ENCODE measurements at regions not wholly inside any gene's neighbourhood (a gene's known extent, or its start where the extent isn't known, plus 50 kb on each side); places are given as distances from the start of the nearest gene placed in this dataset.

GRCh38 chr13:47433461-47434005 is 536.7 kb upstream of the HTR2A start:
- no peak for TF ChIP-seq CTCF (IDR thresholded peaks at IDR 0.05; ENCODE audit: poor library complexity, severe bottlenecking)
- Histone ChIP-seq H3K27ac (ENCODE audit: poor library complexity, severe bottlenecking) (no peak overlapping the region), H3K9me3 (ENCODE audit: severe bottlenecking) (no peaks in the 10 kb centered on the region), H3K4me1 (ENCODE audit: insufficient read depth, poor library complexity, severe bottlenecking) (no peaks in the 10 kb centered on the region), H3K27me3 (ENCODE audit: insufficient read depth, poor library complexity, severe bottlenecking) (no peaks in the 10 kb centered on the region), H3K36me3 (ENCODE audit: low read depth) (no peaks in the 10 kb centered on the region), H3K4me3 (ENCODE audit: severe bottlenecking) (no peak overlapping the region)
- DNase-seq (ENCODE audit: low spot score) (no peak), ATAC-seq (ENCODE audit: low read depth) (no peak)

- Histone ChIP-seq H3K9me3 (ENCODE audit: severe bottlenecking) (no peaks in the 10 kb centered on the region), H3K36me3 (ENCODE audit: low read depth) (no peaks in the 10 kb centered on the region), H3K4me1 (ENCODE audit: insufficient read depth, poor library complexity, severe bottlenecking) (no peaks in the 10 kb centered on the region), H3K27ac (ENCODE audit: poor library complexity, severe bottlenecking) (no peak overlapping the region), H3K27me3 (ENCODE audit: insufficient read depth, poor library complexity, severe bottlenecking) (no peaks in the 10 kb centered on the region), H3K4me3 (ENCODE audit: severe bottlenecking) (no peak overlapping the region)
- no peak for TF ChIP-seq CTCF (IDR thresholded peaks at IDR 0.05; ENCODE audit: poor library complexity, severe bottlenecking)
- ATAC-seq (ENCODE audit: low read depth) (no peak), DNase-seq (ENCODE audit: low spot score) (no peak)
Measured at GRCh38 chr13:47426126-47426849, 529.4 kb upstream of the HTR2A start.

DNA sequence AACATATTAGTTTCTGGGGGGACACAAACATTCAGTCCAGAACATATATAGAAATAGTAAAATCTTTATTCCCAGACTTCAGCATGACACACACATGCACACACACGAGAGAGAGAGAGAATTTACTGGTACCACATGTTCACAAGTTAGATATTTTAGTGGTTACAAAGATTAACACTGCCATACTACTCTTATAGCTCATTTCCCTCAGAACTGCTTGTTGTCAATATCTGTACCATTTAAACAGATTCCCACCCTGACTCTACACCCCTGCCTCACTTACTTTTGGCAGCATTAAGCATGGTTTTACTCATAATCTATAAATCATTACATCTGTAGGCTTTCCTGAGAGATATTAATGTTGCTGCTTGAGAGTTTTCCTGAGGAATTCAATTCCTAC is 524.7 kb upstream of the HTR2A start:
- Histone ChIP-seq H3K27me3 (ENCODE audit: insufficient read depth, poor library complexity, severe bottlenecking) (no peaks in the 10 kb centered on the region), H3K36me3 (ENCODE audit: low read depth) (no peaks in the 10 kb centered on the region), H3K4me1 (ENCODE audit: insufficient read depth, poor library complexity, severe bottlenecking) (no peaks in the 10 kb centered on the region), H3K4me3 (ENCODE audit: severe bottlenecking) (no peak overlapping the region), H3K27ac (ENCODE audit: poor library complexity, severe bottlenecking) (no peak overlapping the region), H3K9me3 (ENCODE audit: severe bottlenecking) (no peaks in the 10 kb centered on the region)
- TF ChIP-seq CTCF (IDR thresholded peaks at IDR 0.05; ENCODE audit: poor library complexity, severe bottlenecking) = no peak
- ATAC-seq (ENCODE audit: low read depth) (no peak), DNase-seq (ENCODE audit: low spot score) (no peak)

- Histone ChIP-seq H3K27ac (ENCODE audit: poor library complexity, severe bottlenecking) (no peak overlapping the region), H3K4me3 (ENCODE audit: severe bottlenecking) (no peak overlapping the region), H3K36me3 (ENCODE audit: low read depth) (no peaks in the 10 kb centered on the region), H3K27me3 (ENCODE audit: insufficient read depth, poor library complexity, severe bottlenecking) (no peaks in the 10 kb centered on the region), H3K9me3 (ENCODE audit: severe bottlenecking) (no peaks in the 10 kb centered on the region), H3K4me1 (ENCODE audit: insufficient read depth, poor library complexity, severe bottlenecking) (no peaks in the 10 kb centered on the region)
- DNase-seq (ENCODE audit: low spot score) (no peak), ATAC-seq (ENCODE audit: low read depth) (no peak)
- no peak for TF ChIP-seq CTCF (IDR thresholded peaks at IDR 0.05; ENCODE audit: poor library complexity, severe bottlenecking)
Measured at GRCh38 chr13:47420568-47420967, 523.7 kb upstream of the HTR2A start.

DNA sequence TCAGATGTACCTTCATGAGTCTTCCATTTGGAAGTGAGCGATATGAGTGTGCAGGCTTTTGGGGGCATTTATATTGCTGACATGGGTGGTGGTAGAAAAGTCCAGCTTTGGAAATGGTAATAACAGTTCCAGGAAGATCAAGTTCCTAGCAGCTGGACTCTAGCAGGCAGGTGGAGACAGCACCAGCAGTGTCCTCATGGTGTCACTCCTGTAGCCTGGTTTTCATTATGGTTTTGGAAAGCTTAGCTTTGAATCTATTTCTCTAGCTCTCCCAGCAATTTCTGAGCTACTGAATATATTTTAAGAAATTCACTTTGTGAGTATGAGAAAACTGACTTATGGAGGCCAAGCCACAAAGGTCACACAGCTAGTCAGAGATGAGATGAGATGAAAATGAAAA is 523.2 kb upstream of the HTR2A start:
- Histone ChIP-seq H3K9me3 (ENCODE audit: severe bottlenecking) (no peaks in the 10 kb centered on the region), H3K27me3 (ENCODE audit: insufficient read depth, poor library complexity, severe bottlenecking) (no peaks in the 10 kb centered on the region), H3K27ac (ENCODE audit: poor library complexity, severe bottlenecking) (no peak overlapping the region), H3K36me3 (ENCODE audit: low read depth) (no peaks in the 10 kb centered on the region), H3K4me1 (ENCODE audit: insufficient read depth, poor library complexity, severe bottlenecking) (no peaks in the 10 kb centered on the region), H3K4me3 (ENCODE audit: severe bottlenecking) (no peak overlapping the region)
- no peak for ATAC-seq (ENCODE audit: low read depth)
- TF ChIP-seq CTCF (IDR thresholded peaks at IDR 0.05; ENCODE audit: poor library complexity, severe bottlenecking) = no peak
- DNase-seq (ENCODE audit: low spot score) = no peak

Data from RWPE2 (cell line).